Gastroesophageal sphincter (tissue), 3 donors: ENCODE measurements at regions not wholly inside any gene's neighbourhood (a gene's known extent, or its start where the extent isn't known, plus 50 kb on each side); places are given as distances from the start of the nearest gene placed in this dataset.

ENCODE experiments used
- POLR2AphosphoS5 ChIP-seq: sonication (generic); formaldehyde crosslinking; IDR thresholded peaks from one replicate; pipeline ENCODE4 v1.6.1; 2017; ENCODE audit warnings: antibody characterized with exemption
- TF ChIP-seq, protein P1 (sequence below), 4 experiments: fragments of 200-600 bp in 2 of 4; fragments of 450-650 bp in 2 of 4; sonication (generic) in 1 of 4; IDR thresholded peaks; one replicate each; pipeline ENCODE4 v1.5.1; 2017 to 2019; ENCODE audit warnings: antibody characterized with exemption in 4 of 4, mild to moderate bottlenecking in 2 of 4, moderate library complexity in 2 of 4

- TF ChIP-seq, protein P1, sequence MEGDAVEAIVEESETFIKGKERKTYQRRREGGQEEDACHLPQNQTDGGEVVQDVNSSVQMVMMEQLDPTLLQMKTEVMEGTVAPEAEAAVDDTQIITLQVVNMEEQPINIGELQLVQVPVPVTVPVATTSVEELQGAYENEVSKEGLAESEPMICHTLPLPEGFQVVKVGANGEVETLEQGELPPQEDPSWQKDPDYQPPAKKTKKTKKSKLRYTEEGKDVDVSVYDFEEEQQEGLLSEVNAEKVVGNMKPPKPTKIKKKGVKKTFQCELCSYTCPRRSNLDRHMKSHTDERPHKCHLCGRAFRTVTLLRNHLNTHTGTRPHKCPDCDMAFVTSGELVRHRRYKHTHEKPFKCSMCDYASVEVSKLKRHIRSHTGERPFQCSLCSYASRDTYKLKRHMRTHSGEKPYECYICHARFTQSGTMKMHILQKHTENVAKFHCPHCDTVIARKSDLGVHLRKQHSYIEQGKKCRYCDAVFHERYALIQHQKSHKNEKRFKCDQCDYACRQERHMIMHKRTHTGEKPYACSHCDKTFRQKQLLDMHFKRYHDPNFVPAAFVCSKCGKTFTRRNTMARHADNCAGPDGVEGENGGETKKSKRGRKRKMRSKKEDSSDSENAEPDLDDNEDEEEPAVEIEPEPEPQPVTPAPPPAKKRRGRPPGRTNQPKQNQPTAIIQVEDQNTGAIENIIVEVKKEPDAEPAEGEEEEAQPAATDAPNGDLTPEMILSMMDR (IDR thresholded peaks at IDR 0.05): no peak
- TF ChIP-seq POLR2AphosphoS5: no peak
Observed at GRCh38 chr15:96052154-96052553, 278.3 kb upstream of the NR2F2 start.
